ENCODE measurements at regions not wholly inside any gene's neighbourhood (a gene's known extent, or its start where the extent isn't known, plus 50 kb on each side); places are given as distances from the start of the nearest gene placed in this dataset.
A peak's percentile ranks its signal among the peaks of the same experiment; 100 is the strongest.

GRCh38 chr15:46251903-46252302, 617.1 kb downstream of the SQOR start:
- DNase-seq (ENCODE audit: low read depth) = no peak

GRCh38 chr15:46258056-46258455, 623.2 kb downstream of the SQOR start:
- no peak for DNase-seq (ENCODE audit: low read depth)

DNA sequence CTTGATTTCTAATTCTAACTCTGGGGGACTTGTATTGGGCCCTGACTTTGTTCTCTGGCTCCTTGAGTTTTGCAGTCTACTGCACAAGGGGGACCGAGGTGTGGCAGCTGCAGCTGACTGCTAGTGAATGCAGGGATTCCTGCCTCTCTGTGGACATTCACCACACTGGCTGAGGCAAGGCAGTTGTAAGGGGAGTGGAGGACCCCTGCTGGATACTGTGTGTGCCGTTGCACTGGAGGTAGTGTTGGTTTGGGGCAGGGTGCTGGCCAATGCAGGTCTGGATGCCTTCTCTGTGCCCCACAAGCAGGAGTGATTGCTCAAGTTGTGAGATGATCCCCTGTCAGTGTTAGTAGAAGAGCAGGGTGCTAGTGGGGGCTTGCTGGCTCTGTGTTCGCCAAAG, 626.1 kb downstream of the SQOR start:
- DNase-seq (ENCODE audit: low read depth) = no peak

GRCh38 chr15:46265664-46266347, 631.0 kb downstream of the SQOR start:
- DNase-seq (ENCODE audit: low read depth) = peak; percentile 70

GRCh38 chr15:46266661-46267060, 631.8 kb downstream of the SQOR start:
- DNase-seq (ENCODE audit: low read depth) = peak; percentile 10

DNA sequence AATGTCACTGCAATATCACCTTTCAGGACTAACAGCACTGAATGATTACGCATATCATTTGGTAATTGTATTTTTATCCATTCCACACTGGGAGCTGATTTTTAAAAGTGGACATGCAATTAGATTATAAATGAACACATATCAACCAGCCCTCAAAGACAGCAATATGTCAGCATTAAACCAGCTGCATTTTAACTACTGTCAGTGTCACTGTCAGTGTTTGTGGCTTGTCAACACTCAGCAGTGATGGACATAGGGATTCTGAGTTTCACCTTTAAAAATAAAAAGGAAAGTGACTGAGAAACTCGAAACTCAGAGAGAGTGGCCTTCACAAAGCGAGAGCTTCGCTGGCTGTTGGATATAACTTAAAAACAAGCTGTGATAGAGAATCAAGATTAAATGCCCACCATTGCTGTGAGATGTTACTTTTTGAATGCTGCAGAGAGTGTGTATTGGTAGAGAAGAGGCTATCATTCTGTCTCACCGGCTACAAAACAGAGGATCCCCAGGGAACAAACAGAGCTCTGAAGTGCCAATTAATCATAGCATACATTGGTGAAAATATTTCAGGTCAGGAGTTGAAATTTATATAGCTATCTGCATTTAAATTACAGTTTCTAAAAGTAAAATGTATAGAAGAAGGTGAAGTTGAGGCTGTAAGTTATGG, 635.8 kb downstream of the SQOR start:
- DNase-seq (ENCODE audit: low read depth) = no peak

- DNase-seq (ENCODE audit: low read depth) = no peak
These were observed 640.9 kb downstream of the SQOR start for GRCh38 chr15:46275701-46276100.

DNA sequence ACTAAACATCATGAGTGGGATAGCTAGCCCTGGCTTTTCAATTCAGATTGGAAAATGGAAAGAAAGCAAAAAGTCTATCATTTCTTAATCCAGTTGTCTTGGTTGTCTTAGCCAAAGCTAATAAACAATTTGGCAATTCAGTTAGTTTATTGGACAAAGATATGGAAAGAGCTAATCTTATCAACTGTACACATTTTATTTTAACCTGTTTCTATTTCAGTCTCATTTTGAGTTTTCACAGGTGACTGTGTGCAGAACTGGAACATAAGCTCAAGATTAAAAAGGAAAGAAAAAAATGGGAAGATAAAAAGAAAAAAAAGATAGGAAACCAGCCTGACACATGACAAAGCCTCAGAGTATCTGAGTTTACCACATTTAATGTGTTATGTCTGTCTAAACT, 642.6 kb downstream of the SQOR start:
- no peak for DNase-seq (ENCODE audit: low read depth)

- DNase-seq (ENCODE audit: low read depth) = no peak
These were observed 643.2 kb downstream of the SQOR start for GRCh38 chr15:46278062-46278461.

DNA sequence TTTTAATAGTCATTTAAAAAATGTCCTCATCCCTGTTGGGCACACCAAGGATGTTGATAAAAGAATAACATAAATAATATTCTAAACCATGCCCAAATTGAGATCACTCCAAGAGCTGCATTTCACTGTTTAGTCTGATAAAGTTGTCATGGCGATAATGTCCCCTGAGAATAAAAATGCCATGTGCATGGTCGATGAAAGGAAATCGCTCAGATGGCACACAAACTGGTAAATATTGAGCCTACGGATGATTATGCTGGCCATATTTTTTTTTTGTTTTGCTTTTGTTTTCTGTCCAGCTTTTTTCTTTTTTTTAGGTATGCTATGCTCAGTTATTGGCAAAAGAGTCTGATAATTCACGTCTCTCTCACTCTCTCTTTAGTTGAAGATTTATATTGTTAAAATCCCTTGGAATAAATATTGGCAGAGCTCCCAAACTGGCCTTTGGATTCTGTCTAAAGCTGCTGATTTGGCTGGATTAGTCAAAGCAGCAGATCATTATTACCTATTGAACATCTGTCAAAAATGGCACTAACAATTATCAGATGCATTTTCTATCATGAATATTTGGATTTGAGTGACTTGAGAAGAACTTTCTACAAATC, 643.8 kb downstream of the SQOR start:
- DNase-seq (ENCODE audit: low read depth) = no peak

GRCh38 chr15:46280762-46281542, 646.1 kb downstream of the SQOR start:
- peak; percentile 7 for DNase-seq (ENCODE audit: low read depth)

DNA sequence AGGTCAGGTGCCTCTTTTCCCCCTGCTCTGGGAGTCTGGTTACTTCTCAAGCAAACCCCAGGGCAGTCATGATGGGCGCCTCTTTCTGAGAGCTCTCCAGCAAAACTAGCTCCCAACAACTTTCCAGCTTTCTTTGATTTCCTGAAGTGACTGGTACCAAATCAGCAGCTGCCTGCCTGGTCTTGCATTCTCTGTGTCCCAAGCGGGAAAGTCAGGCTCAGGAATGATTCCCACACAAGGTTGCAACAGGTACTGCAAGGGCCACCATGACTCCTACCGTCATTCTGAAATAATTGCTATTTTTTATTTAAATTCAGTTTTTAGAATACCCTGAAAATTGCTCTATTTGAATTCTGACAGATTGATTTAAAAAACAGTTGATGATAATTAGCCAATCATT, 658.7 kb downstream of the SQOR start:
- DNase-seq (ENCODE audit: low read depth) = no peak

GRCh38 chr15:46296002-46296401, 661.2 kb downstream of the SQOR start:
- DNase-seq (ENCODE audit: low read depth) = no peak

DNA sequence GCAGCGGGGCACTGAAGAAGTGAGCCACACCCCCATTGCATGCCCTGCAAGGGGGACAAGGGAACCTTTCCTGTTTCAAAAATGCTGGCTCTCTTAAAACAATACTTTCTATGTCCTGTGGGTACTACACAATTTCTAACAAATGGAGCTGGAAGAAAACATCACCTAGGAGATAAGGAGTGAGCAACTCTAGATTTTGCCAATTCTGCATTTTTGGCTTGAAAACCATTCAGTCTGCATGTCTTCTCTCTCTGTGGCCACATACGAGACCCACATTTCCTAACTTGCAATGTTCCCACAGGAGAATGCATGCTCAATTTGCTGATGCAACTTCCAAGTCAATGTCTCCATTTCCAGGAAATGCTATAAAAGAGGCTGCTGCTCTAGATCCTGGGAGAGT, 662.0 kb downstream of the SQOR start:
- no peak for DNase-seq (ENCODE audit: low read depth)

DNA sequence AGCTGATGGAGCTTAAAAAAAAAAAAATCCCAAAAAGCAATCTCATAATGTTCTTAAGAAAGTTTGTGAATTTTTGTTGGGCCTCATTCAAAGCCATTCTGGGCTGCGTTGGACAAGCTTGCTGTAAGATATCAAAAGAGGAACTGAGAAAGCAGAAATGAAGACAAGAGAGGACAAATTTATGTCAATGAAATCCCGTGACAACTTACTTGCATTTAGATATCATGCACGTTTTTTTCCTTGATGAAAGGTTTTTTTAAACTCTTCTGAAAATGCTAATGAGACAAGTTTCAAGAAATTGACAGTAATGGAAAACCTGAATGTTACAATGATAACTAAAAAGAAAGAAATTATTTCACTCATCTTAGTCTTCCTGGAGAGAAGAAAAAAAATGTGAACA, 662.9 kb downstream of the SQOR start:
- DNase-seq (ENCODE audit: low read depth) = no peak

- no peak for DNase-seq (ENCODE audit: low read depth)
These were observed 665.9 kb downstream of the SQOR start for GRCh38 chr15:46300716-46301115.

DNA sequence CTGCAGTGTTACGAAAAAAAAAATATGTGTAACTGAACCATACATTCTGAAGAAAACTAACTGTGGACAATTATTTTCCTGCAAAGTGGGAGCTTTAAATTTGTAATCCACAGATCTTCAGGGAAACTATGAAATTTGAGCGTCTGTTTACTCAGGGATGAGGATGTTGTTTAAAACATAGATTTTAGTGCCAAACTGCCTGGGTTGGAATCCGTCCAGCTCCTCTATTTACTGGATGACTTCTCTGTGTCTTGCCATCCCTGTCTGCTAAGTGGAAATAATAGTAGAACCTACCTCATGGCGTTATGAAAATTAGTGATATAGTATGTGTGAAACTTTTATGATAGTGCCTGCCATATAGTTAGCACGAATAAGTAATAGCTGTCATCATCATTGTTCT, 666.5 kb downstream of the SQOR start:
- DNase-seq (ENCODE audit: low read depth) = no peak

DNA sequence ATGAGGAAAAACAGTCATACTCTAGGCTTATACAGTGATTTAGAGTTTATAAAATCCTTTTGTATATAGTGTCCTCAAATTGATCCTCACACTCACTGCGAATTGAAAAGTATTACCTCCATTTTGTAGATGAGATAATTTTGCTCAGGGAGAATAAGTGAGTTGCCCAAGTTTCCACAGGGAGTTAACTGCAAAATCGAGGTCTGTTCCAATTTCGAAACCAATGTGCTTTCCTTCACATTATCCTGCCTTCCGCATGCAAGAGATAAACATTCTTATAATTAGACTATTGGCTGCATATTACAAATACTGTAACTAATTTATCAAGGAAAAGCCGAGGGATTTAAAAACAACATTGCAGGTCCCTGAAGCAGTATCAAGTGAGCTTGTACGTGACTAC, 667.0 kb downstream of the SQOR start:
- DNase-seq (ENCODE audit: low read depth) = no peak

DNA sequence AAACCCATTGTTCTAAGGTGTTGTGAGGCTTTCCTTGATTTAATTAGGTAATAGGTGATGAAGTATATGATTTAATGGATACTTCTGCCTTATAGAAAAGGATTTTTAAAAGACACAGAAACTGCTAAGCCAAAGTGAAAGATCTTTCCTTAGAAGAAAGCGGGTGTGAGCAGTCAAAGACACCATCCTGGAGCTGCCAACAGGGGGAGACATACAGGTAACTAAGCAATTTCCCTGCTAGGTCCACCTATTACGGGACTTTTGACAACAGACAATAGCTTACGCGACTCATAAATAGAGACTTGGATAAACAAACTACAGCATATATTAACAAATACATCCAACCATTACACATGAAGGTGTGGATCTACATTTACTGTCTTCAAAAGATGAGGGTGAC, 669.5 kb downstream of the SQOR start:
- DNase-seq (ENCODE audit: low read depth) = peak; percentile 14

DNA sequence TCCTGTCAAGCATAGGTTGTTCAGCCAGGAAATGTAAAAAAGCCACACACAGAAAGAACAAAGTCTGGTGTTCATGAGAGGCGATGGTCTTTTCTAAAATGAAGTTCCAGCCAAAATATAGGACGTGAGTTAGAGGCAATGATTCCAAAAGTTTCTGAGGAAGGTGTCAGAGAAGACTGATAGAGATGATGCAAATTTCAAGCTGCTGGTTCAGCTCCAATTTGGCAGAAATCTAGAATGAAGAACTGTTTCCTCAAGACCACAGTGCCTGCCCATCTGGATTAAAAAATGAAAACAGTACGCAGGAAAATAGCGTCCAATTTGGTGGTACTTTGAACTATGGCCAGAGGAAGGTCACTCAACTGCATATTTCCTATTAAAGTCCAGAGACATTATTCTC, 672.9 kb downstream of the SQOR start:
- no peak for DNase-seq (ENCODE audit: low read depth)

DNA sequence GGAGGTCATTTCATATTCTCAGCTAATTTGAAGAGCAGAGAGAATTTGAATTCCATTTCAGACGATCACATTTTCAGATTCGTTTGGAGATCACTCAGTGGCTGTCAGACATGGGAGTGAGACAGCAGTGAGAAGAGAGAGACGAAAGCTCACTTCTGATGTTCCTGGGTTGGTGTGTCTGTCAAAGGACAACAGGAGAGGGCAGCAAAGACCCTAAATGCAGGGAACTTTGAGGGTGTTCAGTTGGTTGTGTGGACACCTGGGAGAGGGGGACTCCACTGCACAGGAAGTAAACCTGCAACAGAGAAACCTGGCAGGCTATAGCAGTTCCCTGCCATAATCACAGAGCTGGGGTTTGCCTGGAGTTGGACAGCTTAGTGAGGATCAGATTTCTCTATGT, 675.1 kb downstream of the SQOR start:
- no peak for DNase-seq (ENCODE audit: low read depth)

- DNase-seq (ENCODE audit: low read depth) = peak; percentile 44
These were observed 677.4 kb downstream of the SQOR start for GRCh38 chr15:46312133-46312740.

Data from amniotic epithelial cell (primary cell).